Sciatic nerve (tissue), 2 donors: ENCODE measurements at regions not wholly inside any gene's neighbourhood (a gene's known extent, or its start where the extent isn't known, plus 50 kb on each side); places are given as distances from the start of the nearest gene placed in this dataset.
"Not testable (repeated sequence)": the region's sequence is repeated elsewhere in the genome, so short reads cannot be mapped to it uniquely, and the experiment has no call there.

Experiments used
- ATAC-seq: fragments of 200-7000 bp; cut with Tn5 transposase; one replicate; pipeline ENCODE4 v1.9.1; 2020; ENCODE audit warnings: mild to moderate bottlenecking, moderate library complexity
- DNase-seq: peaks from one replicate; pipeline ENCODE4 v3.0.0-alpha.2; 2020; ENCODE audit warnings: low spot score
- intact Hi-C: fragments of 100-400 bp; cut with DNase I; formaldehyde crosslinking; loops from one replicate; pipeline ENCODE4 v1.14.2; 2022
- donor health status: DM: no; HTN: no; CAD: no.
- donor health status: DM: no; HTN: no; CAD: no.

DNA sequence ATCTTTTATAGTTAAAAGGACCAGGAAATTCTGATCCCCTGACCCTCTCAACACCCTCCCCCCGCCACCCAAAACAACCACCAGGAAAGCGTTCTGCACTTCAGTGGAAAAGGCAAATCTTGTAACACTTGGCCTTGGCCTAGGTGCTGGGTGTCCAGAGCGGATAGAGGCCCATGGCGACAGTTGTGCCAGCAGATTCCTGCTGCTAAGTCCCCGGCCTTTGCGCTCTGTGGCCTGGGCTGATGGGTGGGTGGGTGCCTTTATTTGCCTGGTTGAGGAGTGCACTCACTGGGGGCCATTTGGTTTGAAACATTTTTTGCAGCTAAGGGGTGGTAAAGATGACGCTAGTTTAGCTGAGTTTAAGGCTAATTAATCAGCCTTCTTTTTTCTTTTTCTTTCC, 127.9 kb upstream of the ERRFI1 start:
- ATAC-seq (no peak), DNase-seq (no peak)
- intact Hi-C loops, result no loop called here

- ATAC-seq (no peak), DNase-seq (no peak)
- intact Hi-C loops, result no loop called here
Observed at GRCh38 chr1:8152731-8153702, 126.9 kb upstream of the ERRFI1 start.

DNA sequence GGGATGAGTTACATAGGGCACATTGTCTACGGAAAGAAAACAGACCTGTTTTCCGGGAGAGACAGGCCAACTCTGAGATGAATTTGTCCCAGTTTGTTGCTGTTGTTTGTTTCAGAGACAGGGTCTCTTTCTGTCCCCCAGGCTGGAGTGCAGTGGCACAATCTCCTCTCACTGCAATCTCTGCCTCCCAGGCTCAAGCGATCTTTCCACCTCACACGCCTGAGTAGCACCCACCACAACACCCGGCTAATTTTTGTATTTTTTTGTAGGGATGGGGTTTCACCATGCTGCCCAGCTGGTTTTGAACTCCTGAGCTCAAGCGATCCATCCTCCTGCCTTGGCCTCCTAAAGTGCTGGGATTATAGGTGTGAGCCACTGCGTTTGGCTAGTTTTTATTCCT, 125.5 kb upstream of the ERRFI1 start:
- DNase-seq (no peak), ATAC-seq (no peak)
- intact Hi-C loops, result no loop called here

DNA sequence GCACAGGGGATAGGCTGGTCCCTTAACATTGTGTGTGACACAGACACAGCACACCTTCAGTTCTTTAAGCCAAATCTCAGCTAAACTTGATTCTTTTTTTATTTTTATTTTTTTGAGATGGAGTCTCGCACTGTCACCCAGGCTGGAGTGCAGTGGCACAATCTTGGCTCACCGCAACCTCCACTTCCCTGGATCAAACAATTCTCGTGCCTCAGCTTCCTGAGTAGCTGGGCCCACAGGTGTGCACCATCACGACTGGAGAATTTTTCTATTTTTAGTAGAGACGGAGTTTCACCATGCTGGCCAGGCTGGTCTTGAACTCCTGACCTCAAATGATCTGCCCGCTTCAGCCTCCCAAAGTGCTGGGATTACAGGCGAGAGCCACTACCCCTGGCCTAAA, 123.6 kb upstream of the ERRFI1 start:
- ATAC-seq, DNase-seq, intact Hi-C loops: not testable (repeated sequence)

- intact Hi-C loops, result no loop called here
- DNase-seq, result no peak
- ATAC-seq, result no peak
Observed at GRCh38 chr1:8147956-8148355, 121.8 kb upstream of the ERRFI1 start.

- DNase-seq (no peak), ATAC-seq (no peak)
- intact Hi-C loops, result no loop called here
Observed at GRCh38 chr1:8146257-8146855, 120.2 kb upstream of the ERRFI1 start.

GRCh38 chr1:8145545-8146202, 119.6 kb upstream of the ERRFI1 start:
- intact Hi-C loops, result no loop called here
- ATAC-seq (no peak), DNase-seq (no peak)

GRCh38 chr1:8144323-8144722, 118.2 kb upstream of the ERRFI1 start:
- ATAC-seq (no peak), DNase-seq (no peak)
- intact Hi-C loops, result no loop called here

DNA sequence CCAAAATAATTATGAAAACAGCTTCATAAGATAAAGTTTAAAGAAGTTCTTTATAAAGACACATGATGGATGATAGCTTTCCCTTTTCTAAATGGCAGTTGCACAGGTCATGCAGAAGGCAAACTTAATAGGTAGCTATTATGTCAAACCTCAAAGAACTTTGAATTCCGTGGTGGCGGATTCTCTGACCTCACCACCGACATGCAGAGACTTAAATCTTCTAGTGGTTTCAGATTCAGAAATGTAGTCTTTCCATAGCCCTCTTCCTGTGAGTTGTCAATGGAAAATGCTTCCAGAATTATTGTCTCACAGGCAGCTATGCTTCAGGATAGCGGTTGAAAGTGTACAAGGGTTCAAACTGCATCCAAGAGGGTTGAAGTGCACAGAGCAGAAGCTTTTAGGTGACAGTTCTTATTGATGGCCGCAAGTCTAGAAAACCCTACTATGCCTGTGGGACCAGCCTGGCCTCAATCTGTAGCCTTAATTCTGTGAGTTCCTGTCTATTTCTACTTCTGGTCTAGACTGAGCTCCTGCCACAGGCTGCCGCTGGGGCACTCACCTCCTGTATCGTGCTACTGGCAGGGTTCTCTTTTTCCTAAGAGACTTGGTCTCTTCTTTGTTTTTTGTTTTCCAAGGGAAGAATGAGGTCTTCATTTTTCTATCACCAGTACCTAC, 117.0 kb upstream of the ERRFI1 start:
- DNase-seq, result no peak
- intact Hi-C loops, result no loop called here
- no peak for ATAC-seq

- DNase-seq, result no peak
- no peak for ATAC-seq
- intact Hi-C loops, result no loop called here
Observed at GRCh38 chr1:8139941-8140340, 113.8 kb upstream of the ERRFI1 start.

- DNase-seq (no peak), ATAC-seq (no peak)
- intact Hi-C loops, result no loop called here
Observed at GRCh38 chr1:8139383-8139782, 113.3 kb upstream of the ERRFI1 start.

- no peak for ATAC-seq
Observed at GRCh38 chr1:8138673-8139072, 112.6 kb upstream of the ERRFI1 start.

GRCh38 chr1:8137481-8138244, 111.6 kb upstream of the ERRFI1 start:
- DNase-seq, result no peak
- intact Hi-C loops, result no loop called here
- ATAC-seq, result peak; percentile 70

More at GRCh38 chr1:8138673-8139072, 112.6 kb upstream of the ERRFI1 start:
- DNase-seq, result no peak
- intact Hi-C loops, result no loop called here

DNA sequence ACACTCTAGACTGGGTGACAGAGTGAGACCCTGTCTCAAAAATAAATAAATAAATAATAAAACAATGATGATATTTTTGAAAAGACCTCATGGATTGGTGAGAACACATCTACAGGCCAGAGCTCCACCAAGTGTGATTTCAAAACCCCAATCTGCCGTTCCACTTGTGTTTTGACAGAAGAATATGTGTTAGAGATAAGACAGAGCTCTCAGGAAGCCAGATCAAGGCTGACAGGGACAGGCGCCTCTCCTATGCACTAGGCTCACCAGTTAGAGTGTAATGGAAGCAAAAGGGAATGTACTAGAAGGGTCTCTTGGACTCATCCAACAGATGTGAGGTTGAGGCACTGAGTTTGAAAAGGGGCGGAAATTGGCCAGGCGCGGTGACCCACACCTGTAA, 110.7 kb upstream of the ERRFI1 start:
- no peak for DNase-seq
- ATAC-seq, result no peak
- intact Hi-C loops, result no loop called here

GRCh38 chr1:8135250-8135649, 109.1 kb upstream of the ERRFI1 start:
- DNase-seq (no peak), ATAC-seq (no peak)
- intact Hi-C loops, result no loop called here

DNA sequence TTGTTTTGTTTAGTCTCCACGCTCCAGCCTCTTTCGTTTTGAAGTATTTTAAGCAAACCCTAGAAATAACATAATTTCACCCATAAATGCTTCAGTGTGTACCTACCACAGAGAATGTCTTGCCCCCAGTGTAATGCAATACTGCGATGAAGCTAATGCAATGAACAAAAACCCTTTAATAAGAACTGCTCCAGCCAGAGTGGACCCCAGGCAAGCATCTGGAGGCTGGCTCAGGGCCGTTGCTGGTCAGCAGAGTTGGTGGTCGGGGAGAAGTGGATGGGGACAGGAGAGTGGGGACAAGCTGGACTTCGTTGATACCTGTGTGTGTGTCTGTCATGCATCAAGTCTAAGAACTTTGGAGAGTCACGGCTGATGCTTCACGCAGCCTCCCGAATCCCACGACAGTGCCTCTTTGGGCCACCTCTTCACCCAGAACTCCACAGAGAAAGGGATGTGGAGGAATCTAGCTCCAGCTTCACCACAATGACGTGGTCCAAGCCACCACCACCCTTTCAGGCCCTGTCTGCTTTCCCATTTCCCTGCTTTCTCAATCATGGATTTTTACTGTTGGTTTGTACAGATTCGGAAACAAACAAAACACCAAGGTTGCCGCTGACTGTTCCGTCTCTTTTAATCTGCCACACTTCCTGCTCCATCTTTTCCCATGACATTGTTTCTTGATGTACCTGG, 108.6 kb upstream of the ERRFI1 start:
- intact Hi-C loops, result no loop called here
- DNase-seq, result no peak
- ATAC-seq, result peak; percentile 14

DNA sequence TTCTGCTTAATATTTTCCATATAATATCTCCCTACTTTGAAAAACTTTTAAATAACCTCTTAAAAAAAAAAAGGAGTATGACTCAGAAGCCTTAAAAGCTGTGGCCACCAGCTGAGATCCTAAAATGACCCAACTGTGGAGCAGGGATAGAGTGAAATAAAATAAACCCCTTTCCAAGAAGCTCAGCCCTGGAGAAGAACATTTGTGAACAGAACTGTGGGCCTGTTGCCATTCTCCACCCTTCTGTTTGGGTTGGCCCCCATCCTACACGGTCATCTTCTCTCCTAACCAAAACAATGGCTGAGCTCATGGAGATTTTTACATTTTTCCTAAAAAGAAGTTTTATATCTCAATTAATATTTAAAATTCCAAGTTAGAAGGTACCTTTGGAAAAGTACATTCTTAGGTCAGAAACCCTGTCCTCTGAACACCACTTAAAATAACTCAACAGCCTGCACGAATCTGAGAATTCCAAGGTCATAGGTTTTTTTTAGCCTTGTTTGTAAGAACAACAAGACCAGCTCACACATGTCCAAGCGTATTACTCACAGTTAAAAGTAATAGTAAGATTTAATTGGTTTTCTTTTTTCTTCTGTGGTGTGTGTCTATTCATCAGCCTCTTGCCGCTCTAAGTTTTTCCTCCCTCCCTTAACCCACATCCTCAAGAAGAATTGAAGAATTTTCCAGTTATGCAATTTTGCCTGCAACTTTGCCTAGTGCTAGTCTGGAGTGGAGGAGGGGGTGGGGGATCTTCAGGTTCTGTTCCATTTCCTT, 107.7 kb upstream of the ERRFI1 start:
- DNase-seq, result peak; percentile 85
- ATAC-seq, result peak; percentile 93
- intact Hi-C loops, result no loop called here
